M059J (cell line): ENCODE measurements at regions not wholly inside any gene's neighbourhood (a gene's known extent, or its start where the extent isn't known, plus 50 kb on each side); places are given as distances from the start of the nearest gene placed in this dataset.

Source experiments
- DNase-seq: peaks from one replicate; pipeline ENCODE4 v3.0.0-alpha.2; 2012; ENCODE audit warnings: low read depth

DNA sequence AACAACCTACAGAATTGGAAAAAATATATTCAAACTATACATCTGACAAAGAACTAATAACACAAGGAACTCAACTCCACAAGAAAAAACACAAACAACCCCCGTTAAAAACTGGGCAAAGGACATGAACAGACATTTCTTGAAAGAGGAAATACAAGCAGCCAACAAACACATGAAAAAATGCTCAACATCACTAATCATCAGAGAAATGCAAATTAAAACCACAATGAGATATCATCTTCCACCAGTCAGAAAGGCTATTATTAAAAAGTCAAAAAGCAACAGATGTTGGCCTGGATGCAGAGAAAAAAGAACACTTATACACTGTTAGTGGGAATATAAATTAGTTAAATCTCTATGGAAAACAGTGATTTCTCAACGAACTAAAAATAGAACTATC, 82.6 kb upstream of the CCDC91 start:
- DNase-seq: peak; percentile 68

- DNase-seq: peak; percentile 87
These were observed 81.7 kb upstream of the CCDC91 start for GRCh38 chr12:28108599-28108998.

- DNase-seq: no peak
These were observed 79.9 kb upstream of the CCDC91 start for GRCh38 chr12:28110329-28110728.

DNA sequence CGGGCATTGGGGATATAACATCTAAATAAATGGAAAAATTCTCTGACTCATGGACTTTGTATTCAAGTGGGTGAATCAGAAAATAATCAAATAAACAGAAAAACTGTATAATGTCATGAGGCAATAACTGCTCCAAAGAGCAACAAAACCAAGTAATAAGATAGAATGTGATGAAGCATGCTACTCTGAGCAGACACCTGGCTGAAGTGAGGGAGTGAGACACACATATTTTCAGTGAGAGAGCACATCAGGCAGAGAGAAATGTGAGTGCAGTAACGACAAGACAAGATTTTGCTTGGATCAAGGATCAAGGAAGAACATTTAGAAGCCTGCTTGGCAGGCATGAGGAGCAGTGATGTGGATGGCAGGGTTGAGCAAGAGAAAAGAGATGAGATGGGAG, 75.8 kb upstream of the CCDC91 start:
- DNase-seq: peak; percentile 74

- DNase-seq: no peak
These were observed 68.8 kb upstream of the CCDC91 start for GRCh38 chr12:28121433-28121832.

DNA sequence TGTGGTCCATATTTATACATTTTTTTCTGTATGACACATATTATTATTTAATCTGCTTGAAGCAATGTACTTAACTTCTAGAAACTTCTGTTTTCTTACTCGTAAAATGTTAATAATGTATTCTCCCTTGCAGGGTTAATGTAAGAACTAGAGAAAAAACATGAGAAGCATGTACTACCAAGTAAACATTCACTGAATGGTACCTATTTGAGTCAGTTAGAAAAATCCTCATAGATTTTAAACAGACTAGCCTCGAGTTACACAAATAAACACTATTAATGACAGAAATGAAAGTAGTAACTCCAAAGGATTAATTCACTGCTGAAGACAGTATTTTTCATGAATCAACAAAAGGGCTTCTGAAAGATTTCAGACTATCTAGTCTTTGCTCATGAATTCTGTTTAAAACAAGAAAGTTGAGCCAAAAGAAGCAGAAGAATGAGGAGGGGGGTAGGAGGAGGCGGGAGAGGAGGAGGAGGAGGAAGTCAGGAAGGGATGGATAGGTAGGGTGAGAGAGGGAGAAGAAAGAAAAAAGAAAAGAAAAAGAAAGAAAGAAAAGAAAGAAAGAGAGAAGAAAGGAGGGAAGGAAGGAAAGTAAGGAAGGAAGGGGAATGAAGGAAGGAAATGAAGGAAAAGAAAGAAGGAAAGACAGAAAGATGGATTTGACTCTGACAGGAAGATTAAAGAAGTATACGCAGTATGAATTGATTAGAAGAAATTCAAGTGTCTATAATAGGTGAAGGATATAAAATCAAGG, 68.2 kb upstream of the CCDC91 start:
- no peak for DNase-seq

DNA sequence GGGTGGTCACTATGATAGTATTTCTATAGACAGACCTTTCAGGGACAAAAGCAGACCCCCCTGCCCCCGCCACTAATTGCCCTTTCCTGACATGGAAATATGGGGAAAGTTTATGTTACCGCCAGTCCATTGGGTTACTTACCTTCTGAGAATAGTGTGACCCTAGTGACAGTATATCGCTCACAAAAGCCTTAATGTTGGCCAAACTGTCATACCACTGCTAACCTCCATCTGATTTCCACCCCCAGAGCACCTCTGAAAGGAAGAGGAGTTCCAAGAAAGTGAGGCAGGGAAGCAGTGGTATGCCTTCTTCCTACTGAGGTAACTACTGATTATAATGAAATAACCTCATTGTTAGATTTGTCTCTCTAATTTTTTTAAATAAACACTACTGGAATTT, 67.5 kb upstream of the CCDC91 start:
- no peak for DNase-seq

- DNase-seq: no peak
These were observed 62.8 kb upstream of the CCDC91 start for GRCh38 chr12:28127455-28127854.

DNA sequence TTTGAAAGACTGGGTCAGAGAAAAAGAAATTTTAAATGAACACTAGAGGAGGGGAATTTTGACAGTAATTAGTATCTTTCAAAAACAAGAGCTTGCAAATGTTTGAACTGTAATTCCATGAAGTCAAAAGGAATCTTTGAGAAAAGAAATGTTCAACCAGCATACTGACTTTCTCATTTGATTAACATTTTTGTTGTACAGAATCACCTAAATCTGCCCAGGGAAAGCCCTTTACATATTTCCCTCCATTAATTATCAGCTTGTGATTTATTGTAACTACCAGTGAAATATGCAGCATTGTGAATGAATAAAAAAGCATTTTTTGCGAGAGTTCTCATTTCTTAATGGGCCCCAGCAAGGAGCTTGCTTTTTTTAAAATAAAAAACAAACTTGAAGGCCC, 61.2 kb upstream of the CCDC91 start:
- DNase-seq: no peak

DNA sequence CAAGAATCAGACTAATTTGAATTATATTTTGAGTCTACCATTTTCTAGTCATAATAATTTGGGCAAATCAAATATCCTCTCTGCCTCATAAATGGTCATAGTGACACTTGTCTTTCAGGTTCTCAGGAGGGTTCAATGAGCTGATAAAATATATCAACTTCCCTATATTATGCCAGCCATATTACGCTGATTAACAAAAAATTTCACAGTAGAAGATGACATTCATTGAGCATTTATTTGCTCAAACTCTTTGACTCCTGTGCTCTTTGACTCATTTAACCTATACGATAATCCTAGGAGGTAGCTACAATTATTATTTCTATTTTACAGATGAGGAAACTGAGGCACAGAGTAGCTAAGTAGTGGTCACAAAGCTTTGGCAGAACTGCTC, 60.0 kb upstream of the CCDC91 start:
- no peak for DNase-seq

- peak; percentile 98 for DNase-seq
These were observed 59.3 kb upstream of the CCDC91 start for GRCh38 chr12:28130625-28131598.

DNA sequence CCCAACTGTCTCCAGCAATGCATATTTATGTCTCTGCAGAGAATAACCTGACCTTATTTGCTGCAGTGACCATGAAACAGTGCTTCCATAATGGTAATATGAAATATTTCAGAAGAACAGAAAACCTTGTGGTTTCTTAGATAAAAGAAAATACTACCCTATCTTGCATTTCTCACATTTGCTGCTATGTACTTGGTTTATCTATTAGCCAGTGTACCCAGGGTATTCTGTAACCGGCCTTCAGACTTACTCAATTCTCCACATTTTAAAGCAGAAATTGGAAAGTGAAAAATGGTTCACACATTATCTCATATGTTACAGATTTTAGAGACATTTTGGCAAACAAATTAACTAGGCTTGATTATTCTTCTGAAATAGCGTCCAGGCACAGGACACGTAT, 57.9 kb upstream of the CCDC91 start:
- DNase-seq: no peak

- no peak for DNase-seq
These were observed 54.3 kb upstream of the CCDC91 start for GRCh38 chr12:28135801-28136439.

DNA sequence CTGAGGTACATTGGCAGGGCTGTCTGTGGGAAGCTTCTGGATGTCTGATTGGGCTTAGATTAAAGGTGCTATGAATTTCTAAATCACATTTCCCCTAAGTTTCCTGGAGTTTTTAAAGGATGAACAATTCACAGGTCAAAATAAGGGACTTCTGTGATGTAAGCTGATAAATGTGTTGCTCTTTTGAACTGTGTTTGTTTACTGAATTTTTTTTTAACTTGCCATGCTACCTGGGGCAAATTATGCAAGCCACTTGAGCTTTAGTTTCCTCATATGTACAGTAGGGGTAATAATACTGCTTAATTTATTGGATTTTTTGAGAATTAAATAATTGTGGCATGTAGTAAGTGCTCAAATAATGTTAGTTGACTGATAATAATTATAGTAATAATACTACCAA, 52.8 kb upstream of the CCDC91 start:
- DNase-seq: no peak

DNA sequence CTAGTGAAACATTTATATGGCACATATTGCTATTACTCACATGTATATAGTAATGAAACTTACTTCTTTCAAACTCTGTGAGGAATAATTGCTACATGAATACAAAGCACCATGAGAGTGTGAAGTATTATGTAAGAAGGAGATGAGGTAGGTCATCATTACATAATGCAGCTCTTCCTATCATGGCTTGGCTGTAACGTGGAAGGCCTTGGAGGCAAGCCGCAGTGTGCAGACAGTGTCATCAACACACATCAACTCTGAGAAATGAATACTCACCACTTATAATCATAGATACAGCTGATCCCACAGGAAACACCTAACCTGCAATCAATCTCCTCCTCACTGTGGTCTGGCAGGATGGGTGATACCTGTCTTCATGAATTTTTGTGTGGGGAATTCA, 49.9 kb upstream of the CCDC91 start:
- DNase-seq: no peak
